ENCODE measurements at regions not wholly inside any gene's neighbourhood (a gene's known extent, or its start where the extent isn't known, plus 50 kb on each side); places are given as distances from the start of the nearest gene placed in this dataset.

DNA sequence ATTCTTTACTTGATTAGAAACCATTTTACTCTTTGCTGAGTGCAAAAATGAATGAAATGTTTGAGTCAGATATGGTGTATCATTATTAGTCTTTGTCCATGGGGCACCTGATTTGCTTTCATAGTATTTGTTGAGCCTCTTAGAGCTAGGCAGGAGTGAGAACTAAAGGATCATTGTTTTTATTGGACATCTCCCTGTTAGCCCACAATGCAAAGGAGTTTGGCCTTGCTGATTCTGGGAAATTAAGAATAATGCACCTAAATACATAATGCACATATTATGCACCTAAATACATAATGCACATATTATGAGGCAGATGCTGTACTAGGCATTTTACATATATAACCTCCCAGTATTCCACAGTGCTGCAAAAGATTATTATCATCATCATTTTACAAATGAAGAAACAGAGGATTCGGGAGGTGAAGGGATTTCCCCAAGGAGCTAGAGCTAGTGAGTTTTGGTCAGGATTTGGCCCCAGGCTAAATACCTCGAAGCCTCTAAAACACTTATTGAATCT lies 113.0 kb upstream of the LIFR start:
- Mint-ChIP-seq H3K9me3 (peaks cover 0 to 7% (median 0%) of the 10 kb centered on the region in 8 donors), H3K27me3 (peaks cover 12 to 13% of the 10 kb centered on the region in 2 donors), H3K4me1 (no peaks in the 10 kb centered on the region), H3K4me3 (no peak overlapping the region), H3K27ac (no peak overlapping the region), H3K36me3 (no peaks in the 10 kb centered on the region)
- ChIA-PET POLR2A (ENCODE audit: partially characterized antibody) (no interaction called here), CTCF (ENCODE audit: partially characterized antibody) (no interaction called here)
- no peaks in the 10 kb centered on the region for H3K4me1 ChIP-seq (ENCODE audit: insufficient read depth, low read length)
- no peaks in the 10 kb centered on the region for H3K27me3 ChIP-seq (ENCODE audit: insufficient read depth, low read length)
- no peak overlapping the region for H3K4me3 ChIP-seq (ENCODE audit: low read length in 2 of 2)
- no peaks in the 10 kb centered on the region for H3K36me3 ChIP-seq (ENCODE audit: insufficient read depth, low read length)
- intact Hi-C loops (cut with micrococcal nuclease) = loop anchor here (10.0 kb wide), 1 partner anchor 225 kb away; no protein-coding TSS in a partner anchor
- H3K27ac ChIP-seq (ENCODE audit: low read depth, low read length) = no peak overlapping the region
- no peak for DNase-seq
- no peaks in the 10 kb centered on the region for H3K9me3 ChIP-seq (ENCODE audit: control insufficient read depth in 1 of 2, low read length in 2 of 2)

- Histone ChIP-seq H3K36me3 (ENCODE audit: insufficient read depth, low read length) (no peaks in the 10 kb centered on the region), H3K4me3 (ENCODE audit: low read length in 2 of 2) (no peak overlapping the region), H3K9me3 (ENCODE audit: control insufficient read depth in 1 of 2, low read length in 2 of 2) (no peaks in the 10 kb centered on the region), H3K27me3 (ENCODE audit: insufficient read depth, low read length) (no peaks in the 10 kb centered on the region), H3K4me1 (ENCODE audit: insufficient read depth, low read length) (no peaks in the 10 kb centered on the region), H3K27ac (ENCODE audit: low read depth, low read length) (no peak overlapping the region)
- ChIA-PET POLR2A (ENCODE audit: partially characterized antibody) (no interaction called here), CTCF (ENCODE audit: partially characterized antibody) (no interaction called here)
- Mint-ChIP-seq H3K9me3 (peaks cover 0 to 7% (median 0%) of the 10 kb centered on the region in 8 donors), H3K36me3 (no peaks in the 10 kb centered on the region), H3K27me3 (peaks cover 9 to 12% of the 10 kb centered on the region in 2 donors), H3K4me1 (no peaks in the 10 kb centered on the region), H3K4me3 (no peak overlapping the region), H3K27ac (no peak overlapping the region)
- intact Hi-C loops (cut with micrococcal nuclease) = no loop called here
- DNase-seq = no peak
These were observed 113.6 kb upstream of the LIFR start for GRCh38 chr5:38670066-38670465.

GRCh38 chr5:38670878-38671277 lies 114.4 kb upstream of the LIFR start:
- no peaks in the 10 kb centered on the region for H3K36me3 ChIP-seq (ENCODE audit: insufficient read depth, low read length)
- no peak overlapping the region for H3K4me3 Mint-ChIP-seq
- POLR2A ChIA-PET (ENCODE audit: partially characterized antibody) = no interaction called here
- H3K9me3 ChIP-seq (ENCODE audit: control insufficient read depth in 1 of 2, low read length in 2 of 2) = no peaks in the 10 kb centered on the region
- no peak for DNase-seq
- peaks cover 0 to 11% (median 2%) of the 10 kb centered on the region in 8 donors for H3K9me3 Mint-ChIP-seq
- H3K4me1 Mint-ChIP-seq = no peaks in the 10 kb centered on the region
- H3K4me1 ChIP-seq (ENCODE audit: insufficient read depth, low read length) = no peaks in the 10 kb centered on the region
- no peak overlapping the region for H3K27ac ChIP-seq (ENCODE audit: low read depth, low read length)
- no peak overlapping the region for H3K4me3 ChIP-seq (ENCODE audit: low read length in 2 of 2)
- no peak overlapping the region for H3K27ac Mint-ChIP-seq
- intact Hi-C loops (cut with micrococcal nuclease) = no loop called here
- H3K27me3 Mint-ChIP-seq = peaks cover 8 to 11% of the 10 kb centered on the region in 2 donors
- CTCF ChIA-PET (ENCODE audit: partially characterized antibody) = no interaction called here
- no peaks in the 10 kb centered on the region for H3K27me3 ChIP-seq (ENCODE audit: insufficient read depth, low read length)
- no peaks in the 10 kb centered on the region for H3K36me3 Mint-ChIP-seq

DNA sequence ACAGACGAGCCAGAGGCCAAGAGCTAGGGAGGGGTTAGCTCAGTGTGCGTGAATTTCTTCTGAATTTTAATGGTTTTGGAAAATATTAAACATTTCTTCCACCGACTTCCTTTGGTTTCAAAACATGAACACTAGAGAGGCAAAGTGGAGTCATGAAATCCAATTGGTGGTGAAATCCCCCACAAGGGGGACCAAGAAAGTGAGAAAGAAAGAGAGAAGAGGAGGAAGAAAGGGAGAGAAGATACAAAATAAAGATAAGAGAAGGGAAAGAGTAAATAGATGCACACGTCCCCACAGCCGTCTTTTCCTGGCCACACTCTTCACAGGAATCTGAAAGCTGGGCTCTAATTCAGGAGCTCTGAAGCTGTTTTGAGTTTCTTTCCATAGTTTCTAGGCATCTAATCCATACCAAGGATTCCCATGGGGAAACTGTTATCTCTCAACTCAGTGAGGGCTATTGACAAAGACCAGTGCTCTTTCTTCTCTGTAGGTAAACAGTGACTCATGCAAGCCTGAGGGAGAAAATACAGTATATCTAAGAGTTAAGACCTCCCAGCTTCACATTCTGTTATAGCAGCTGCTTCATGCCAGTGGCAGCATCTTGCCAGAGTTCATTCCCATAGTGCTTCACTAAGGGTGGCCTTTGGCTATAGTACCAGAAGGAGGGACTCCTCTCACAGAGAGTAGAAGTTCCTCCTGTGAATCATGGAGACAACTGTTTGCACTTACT lies 115.8 kb upstream of the LIFR start:
- H3K4me1 Mint-ChIP-seq = no peaks in the 10 kb centered on the region
- H3K4me3 Mint-ChIP-seq = no peak overlapping the region
- H3K36me3 ChIP-seq (ENCODE audit: insufficient read depth, low read length) = no peaks in the 10 kb centered on the region
- H3K27ac ChIP-seq (ENCODE audit: low read depth, low read length) = no peak overlapping the region
- H3K9me3 Mint-ChIP-seq = peaks cover 0 to 12% (median 2%) of the 10 kb centered on the region in 8 donors
- H3K4me3 ChIP-seq (ENCODE audit: low read length in 2 of 2) = no peak overlapping the region
- ChIA-PET CTCF (ENCODE audit: partially characterized antibody) (no interaction called here), POLR2A (ENCODE audit: partially characterized antibody) (no interaction called here)
- no peak for DNase-seq
- H3K9me3 ChIP-seq (ENCODE audit: control insufficient read depth in 1 of 2, low read length in 2 of 2) = no peaks in the 10 kb centered on the region
- no peaks in the 10 kb centered on the region for H3K36me3 Mint-ChIP-seq
- peaks cover 4 to 7% of the 10 kb centered on the region in 2 donors for H3K27me3 Mint-ChIP-seq
- no peaks in the 10 kb centered on the region for H3K4me1 ChIP-seq (ENCODE audit: insufficient read depth, low read length)
- H3K27ac Mint-ChIP-seq = peak overlapping the region in 1 of 7 donors; percentile 72
- H3K27me3 ChIP-seq (ENCODE audit: insufficient read depth, low read length) = peaks cover 4% of the 10 kb centered on the region
- intact Hi-C loops (cut with micrococcal nuclease) = no loop called here

- POLR2A ChIA-PET (ENCODE audit: partially characterized antibody) = no interaction called here
- Histone ChIP-seq H3K27me3 (ENCODE audit: insufficient read depth, low read length) (peaks cover 4% of the 10 kb centered on the region), H3K9me3 (ENCODE audit: control insufficient read depth in 1 of 2, low read length in 2 of 2) (no peaks in the 10 kb centered on the region), H3K4me1 (ENCODE audit: insufficient read depth, low read length) (no peaks in the 10 kb centered on the region), H3K27ac (ENCODE audit: low read depth, low read length) (no peak overlapping the region), H3K4me3 (ENCODE audit: low read length in 2 of 2) (no peak overlapping the region), H3K36me3 (ENCODE audit: insufficient read depth, low read length) (no peaks in the 10 kb centered on the region)
- no peak for DNase-seq
- no peak overlapping the region for H3K27ac Mint-ChIP-seq
- no peak overlapping the region for H3K4me3 Mint-ChIP-seq
- intact Hi-C loops (cut with micrococcal nuclease) = no loop called here
- CTCF ChIA-PET (ENCODE audit: partially characterized antibody) = interaction anchor here (1.3 kb wide), 1 partner anchor 11 kb away, joined by 4 read pairs; no protein-coding TSS in a partner anchor
- H3K27me3 Mint-ChIP-seq = peaks cover 4 to 7% of the 10 kb centered on the region in 2 donors
- H3K4me1 Mint-ChIP-seq = no peaks in the 10 kb centered on the region
- H3K9me3 Mint-ChIP-seq = peaks cover 0 to 12% (median 2%) of the 10 kb centered on the region in 8 donors
- no peaks in the 10 kb centered on the region for H3K36me3 Mint-ChIP-seq
These were observed 117.2 kb upstream of the LIFR start for GRCh38 chr5:38673671-38674071.

DNA sequence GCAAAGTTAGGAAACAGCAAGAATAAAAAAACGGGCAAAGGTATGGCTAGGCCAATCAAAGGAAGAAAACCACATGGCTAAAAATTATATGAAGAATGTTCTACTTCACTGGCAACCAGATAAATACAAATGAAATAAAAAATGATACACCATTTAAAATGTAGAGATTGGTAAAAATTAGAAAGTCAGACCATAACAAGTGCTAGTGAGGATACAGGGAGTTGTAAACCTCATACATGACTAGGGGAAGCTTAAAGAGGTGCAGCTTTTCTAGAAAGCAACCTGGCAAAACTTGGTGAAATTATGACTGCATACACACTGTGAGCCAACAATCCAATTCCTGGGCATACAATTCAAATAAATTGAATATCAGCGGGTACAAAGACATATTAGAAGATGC lies 119.0 kb upstream of the LIFR start:
- no peaks in the 10 kb centered on the region for H3K9me3 ChIP-seq (ENCODE audit: control insufficient read depth in 1 of 2, low read length in 2 of 2)
- H3K4me3 ChIP-seq (ENCODE audit: low read length in 2 of 2) = no peak overlapping the region
- no peak for DNase-seq
- H3K36me3 ChIP-seq (ENCODE audit: insufficient read depth, low read length) = no peaks in the 10 kb centered on the region
- POLR2A ChIA-PET (ENCODE audit: partially characterized antibody) = no interaction called here
- H3K4me1 ChIP-seq (ENCODE audit: insufficient read depth, low read length) = no peaks in the 10 kb centered on the region
- H3K4me3 Mint-ChIP-seq = no peak overlapping the region
- H3K27ac ChIP-seq (ENCODE audit: low read depth, low read length) = no peak overlapping the region
- no peak overlapping the region for H3K27ac Mint-ChIP-seq
- intact Hi-C loops (cut with micrococcal nuclease) = no loop called here
- no peaks in the 10 kb centered on the region for H3K4me1 Mint-ChIP-seq
- H3K27me3 Mint-ChIP-seq = peaks cover 0 to 5% of the 10 kb centered on the region in 2 donors
- CTCF ChIA-PET (ENCODE audit: partially characterized antibody) = no interaction called here
- H3K27me3 ChIP-seq (ENCODE audit: insufficient read depth, low read length) = peaks cover 4% of the 10 kb centered on the region
- peaks cover 0 to 12% (median 2%) of the 10 kb centered on the region in 8 donors for H3K9me3 Mint-ChIP-seq
- no peaks in the 10 kb centered on the region for H3K36me3 Mint-ChIP-seq

DNA sequence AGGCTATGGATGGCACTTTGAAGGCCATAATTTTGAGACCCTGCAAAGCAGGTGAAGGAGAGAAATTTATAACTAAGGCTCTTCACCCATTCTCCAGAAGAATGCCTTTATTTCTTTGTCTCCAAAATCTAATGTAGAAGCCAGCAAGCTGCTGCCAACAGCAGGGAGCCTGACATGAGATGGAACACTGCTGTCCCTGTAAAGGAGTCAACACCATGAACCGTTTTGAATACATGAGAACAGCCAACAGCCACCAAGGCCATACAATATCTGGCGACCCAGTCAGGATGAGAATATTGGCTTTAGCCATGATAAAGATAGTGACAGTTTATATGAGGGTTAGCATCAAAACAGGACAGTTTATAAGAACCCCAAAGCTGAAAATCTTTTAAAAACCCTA lies 121.2 kb upstream of the LIFR start:
- ChIA-PET POLR2A (ENCODE audit: partially characterized antibody) (no interaction called here), CTCF (ENCODE audit: partially characterized antibody) (no interaction called here)
- Mint-ChIP-seq H3K4me1 (no peaks in the 10 kb centered on the region), H3K27me3 (peaks cover 0 to 2% of the 10 kb centered on the region in 2 donors), H3K36me3 (no peaks in the 10 kb centered on the region), H3K4me3 (no peak overlapping the region), H3K9me3 (peaks cover 0 to 12% (median under 1%) of the 10 kb centered on the region in 8 donors), H3K27ac (no peak overlapping the region)
- Histone ChIP-seq H3K27ac (ENCODE audit: low read depth, low read length) (no peak overlapping the region), H3K9me3 (ENCODE audit: control insufficient read depth in 1 of 2, low read length in 2 of 2) (no peaks in the 10 kb centered on the region), H3K4me1 (ENCODE audit: insufficient read depth, low read length) (no peaks in the 10 kb centered on the region), H3K27me3 (ENCODE audit: insufficient read depth, low read length) (peaks cover 4% of the 10 kb centered on the region), H3K4me3 (ENCODE audit: low read length in 2 of 2) (no peak overlapping the region), H3K36me3 (ENCODE audit: insufficient read depth, low read length) (no peaks in the 10 kb centered on the region)
- intact Hi-C loops (cut with micrococcal nuclease) = no loop called here
- no peak for DNase-seq
